Glutamatergic neuron (in vitro differentiated cells): ENCODE measurements at regions not wholly inside any gene's neighbourhood (a gene's known extent, or its start where the extent isn't known, plus 50 kb on each side); places are given as distances from the start of the nearest gene placed in this dataset.

Experiments used
- DNase-seq: peaks from one replicate; pipeline ENCODE4 v3.0.0; 2022
- H3K27ac Mint-ChIP-seq: one replicate; pipeline ENCODE4 v1.8.0; 2020; ENCODE audit warnings: mild to moderate bottlenecking, mixed read lengths, inconsistent platforms; ENCODE audit not compliant: unreplicated experiment
- H3K27me3 Mint-ChIP-seq: one replicate; pipeline ENCODE4 v1.8.0; 2020; ENCODE audit warnings: mild to moderate bottlenecking, moderate library complexity, mixed read lengths, inconsistent platforms; ENCODE audit not compliant: unreplicated experiment
- H3K36me3 Mint-ChIP-seq: one replicate; pipeline ENCODE4 v1.8.0; 2020; ENCODE audit warnings: mild to moderate bottlenecking, mixed read lengths, inconsistent platforms; ENCODE audit not compliant: unreplicated experiment
- H3K4me1 Mint-ChIP-seq: one replicate; pipeline ENCODE4 v1.8.0; 2020; ENCODE audit warnings: mild to moderate bottlenecking, low read depth, mixed read lengths, inconsistent platforms; ENCODE audit not compliant: unreplicated experiment
- H3K4me3 Mint-ChIP-seq: one replicate; pipeline ENCODE4 v1.8.0; 2020; ENCODE audit warnings: mild to moderate bottlenecking, mixed read lengths, inconsistent platforms; ENCODE audit not compliant: unreplicated experiment
- H3K9me3 Mint-ChIP-seq: one replicate; pipeline ENCODE4 v1.8.0; 2020; ENCODE audit warnings: mild to moderate bottlenecking, moderate library complexity, mixed read lengths, inconsistent platforms; ENCODE audit not compliant: unreplicated experiment
- CTCF ChIP-seq: fragments of 200-600 bp; sonication (generic); IDR thresholded peaks from one replicate; pipeline ENCODE4 v1.5.0; 2021; ENCODE audit not compliant: partially characterized antibody, unreplicated experiment

GRCh38 chr1:22196041-22196440, 53.1 kb upstream of the WNT4 start:
- no peaks in the 10 kb centered on the region for H3K36me3 Mint-ChIP-seq
- DNase-seq, result no peak
- no peaks in the 10 kb centered on the region for H3K9me3 Mint-ChIP-seq
- TF ChIP-seq CTCF, result no peak
- no peaks in the 10 kb centered on the region for H3K4me1 Mint-ChIP-seq
- H3K27me3 Mint-ChIP-seq, result peaks cover 2% of the 10 kb centered on the region
- no peak overlapping the region for H3K4me3 Mint-ChIP-seq
- no peak overlapping the region for H3K27ac Mint-ChIP-seq

- Mint-ChIP-seq H3K4me1 (no peaks in the 10 kb centered on the region), H3K9me3 (no peaks in the 10 kb centered on the region), H3K4me3 (no peak overlapping the region), H3K36me3 (no peaks in the 10 kb centered on the region), H3K27me3 (no peaks in the 10 kb centered on the region), H3K27ac (no peak overlapping the region)
- no peak for TF ChIP-seq CTCF
- no peak for DNase-seq
These were observed 53.7 kb upstream of the WNT4 start for GRCh38 chr1:22196641-22197040.

GRCh38 chr1:22197644-22198043, 54.7 kb upstream of the WNT4 start:
- TF ChIP-seq CTCF, result no peak
- Mint-ChIP-seq H3K27ac (no peak overlapping the region), H3K36me3 (no peaks in the 10 kb centered on the region), H3K9me3 (no peaks in the 10 kb centered on the region), H3K4me1 (no peaks in the 10 kb centered on the region), H3K4me3 (no peak overlapping the region), H3K27me3 (no peaks in the 10 kb centered on the region)
- DNase-seq, result no peak

- Mint-ChIP-seq H3K27me3 (peaks cover 3% of the 10 kb centered on the region), H3K4me3 (no peak overlapping the region), H3K27ac (no peak overlapping the region), H3K4me1 (no peaks in the 10 kb centered on the region), H3K9me3 (no peaks in the 10 kb centered on the region), H3K36me3 (no peaks in the 10 kb centered on the region)
- TF ChIP-seq CTCF, result no peak
- no peak for DNase-seq
These were observed 58.1 kb upstream of the WNT4 start for GRCh38 chr1:22201023-22201422.

- H3K27me3 Mint-ChIP-seq, result peaks cover 5% of the 10 kb centered on the region
- no peak for DNase-seq
- no peaks in the 10 kb centered on the region for H3K36me3 Mint-ChIP-seq
- H3K4me3 Mint-ChIP-seq, result no peak overlapping the region
- H3K4me1 Mint-ChIP-seq, result peaks cover 6% of the 10 kb centered on the region
- no peaks in the 10 kb centered on the region for H3K9me3 Mint-ChIP-seq
- no peak overlapping the region for H3K27ac Mint-ChIP-seq
- no peak for TF ChIP-seq CTCF
These were observed 60.4 kb upstream of the WNT4 start for GRCh38 chr1:22203335-22203734.
